Heart left ventricle (tissue), 13 donors: ENCODE measurements at regions not wholly inside any gene's neighbourhood (a gene's known extent, or its start where the extent isn't known, plus 50 kb on each side); places are given as distances from the start of the nearest gene placed in this dataset.

ENCODE experiments used
- CTCF ChIP-seq, 12 donors: fragments of 200-600 bp; sonication (generic) in 4 of 12; IDR thresholded peaks; one replicate each; pipeline versions ENCODE4 v1.5.0 to v1.8.0; 2018 to 2022; ENCODE audit warnings: antibody characterized with exemption in 12 of 12, mild to moderate bottlenecking in 5 of 12
- POLR2A ChIP-seq, 2 donors: fragments of 450-650 bp; IDR thresholded peaks; one replicate each; pipeline ENCODE4 v1.6.1; 2017; ENCODE audit warnings: antibody characterized with exemption in 2 of 2, mild to moderate bottlenecking in 2 of 2, moderate library complexity in 2 of 2
- donor health status: ischemic (EF 13 %, LVEDD 7.1; RV severe dilation, severe dysfunction).
- donor health status: DM: no; HTN: yes; CAD: no.
- donor health status: DM: no; HTN: no; CAD: no.
- donor health status: ischemic (EF 25% LVEDD 6.9; RV normal size, moderate dysfunction).
- donor health status: ischemic (EF 25% LVEDD 5.7; RV mildly dilated, moderate dysfunction).
- donor health status: ischemic (EF 35%, LVEDD 5.7; RV mildly dilated, moderate dysfunction).
- donor health status: nonischemic (EF 11% LVEDD 7.7; RV severe dilation, severe dysfunction).
- donor health status: DM: yes; HTN: yes; CAD: no.
- donor health status: PGD.
- donor health status: ischemic (EF 29% LVEDD 5.4; RV normal size, mild dysfunction).
- donor health status: nonischemic (EF 23%, LVEDD 6.1; RV moderate dilation, normal function).

GRCh38 chr12:97112136-97112535 is 205.1 kb downstream of the NEDD1 start:
- TF ChIP-seq CTCF (IDR thresholded peaks at IDR 0.05), result no peak
- no peak for TF ChIP-seq POLR2A (IDR thresholded peaks at IDR 0.05)
